Right ventricle myocardium inferior (tissue), 1 donor: ENCODE measurements at regions not wholly inside any gene's neighbourhood (a gene's known extent, or its start where the extent isn't known, plus 50 kb on each side); places are given as distances from the start of the nearest gene placed in this dataset.
A peak's percentile ranks its signal among the peaks of the same experiment; 100 is the strongest.

Experiments used
- ATAC-seq: fragments of 200-7000 bp; cut with Tn5 transposase; one replicate; pipeline ENCODE4 v1.9.1; 2020; ENCODE audit warnings: mild to moderate bottlenecking, moderate library complexity
- DNase-seq: peaks from one replicate; pipeline ENCODE4 v3.0.0; 2021; ENCODE audit errors: missing footprints
- intact Hi-C: fragments of 100-400 bp; cut with DNase I; formaldehyde crosslinking; loops from one replicate; pipeline ENCODE4 v1.11.0; 2022
- donor health status: DM: no; HTN: yes; CAD: no; lungs with severe emphysema.

GRCh38 chr5:62690421-62690820 is 111.8 kb downstream of the LRRC70 start:
- DNase-seq (no peak), ATAC-seq (no peak)
- intact Hi-C loops: no loop called here

GRCh38 chr5:62689599-62690368 is 111.2 kb downstream of the LRRC70 start:
- intact Hi-C loops: no loop called here
- ATAC-seq: no peak
- DNase-seq: no peak

- DNase-seq: no peak
- intact Hi-C loops: no loop called here
- ATAC-seq: no peak
Observed at GRCh38 chr5:62686692-62687091, 108.1 kb downstream of the LRRC70 start.

- intact Hi-C loops: no loop called here
- no peak for ATAC-seq
- no peak for DNase-seq
Observed at GRCh38 chr5:62685221-62685620, 106.6 kb downstream of the LRRC70 start.

GRCh38 chr5:62684310-62684709 is 105.7 kb downstream of the LRRC70 start:
- no peak for ATAC-seq
- DNase-seq: no peak

GRCh38 chr5:62682059-62682458 is 103.4 kb downstream of the LRRC70 start:
- intact Hi-C loops: no loop called here
- DNase-seq: no peak
- ATAC-seq: peak; percentile 50

More at GRCh38 chr5:62684310-62684709, 105.7 kb downstream of the LRRC70 start:
- intact Hi-C loops: no loop called here

GRCh38 chr5:62681117-62681850 is 102.7 kb downstream of the LRRC70 start:
- no peak for ATAC-seq
- no peak for DNase-seq
- intact Hi-C loops: no loop called here

- no peak for ATAC-seq
- no peak for DNase-seq
- intact Hi-C loops: no loop called here
Observed at GRCh38 chr5:62680121-62680520, 101.5 kb downstream of the LRRC70 start.
